Activated naive CD4-positive, alpha-beta T cell treated with anti-CD3 and anti-CD28 coated beads for 36 hours (primary cell): ENCODE measurements at regions not wholly inside any gene's neighbourhood (a gene's known extent, or its start where the extent isn't known, plus 50 kb on each side); places are given as distances from the start of the nearest gene placed in this dataset.

ENCODE experiments used
- CTCF ChIA-PET: fragments of 350-600 bp; sonication (Branson Sonifier 250); formaldehyde crosslinking; loops from one replicate; lab custom pipeline; 2021; ENCODE audit warnings: antibody characterized with exemption; lab: Charles Lee
- DNase-seq: peaks from one replicate; pipeline ENCODE4 v3.0.0-alpha.2; 2020
- H3K27ac Mint-ChIP-seq: one replicate; pipeline ENCODE4 v1.8.0; 2021; ENCODE audit warnings: mild to moderate bottlenecking, mixed read lengths
- H3K27me3 Mint-ChIP-seq: one replicate; pipeline ENCODE4 v1.8.0; 2021; ENCODE audit warnings: low read depth, mixed read lengths
- H3K36me3 Mint-ChIP-seq: one replicate; pipeline ENCODE4 v1.8.0; 2021; ENCODE audit warnings: low read depth, mixed read lengths
- H3K4me1 Mint-ChIP-seq: one replicate; pipeline ENCODE4 v1.8.0; 2021; ENCODE audit warnings: low read depth, mixed read lengths
- H3K4me3 Mint-ChIP-seq: one replicate; pipeline ENCODE4 v1.8.0; 2021; ENCODE audit warnings: mild to moderate bottlenecking, moderate library complexity, mixed read lengths
- H3K9me3 Mint-ChIP-seq: one replicate; pipeline ENCODE4 v1.8.0; 2021; ENCODE audit warnings: mixed read lengths
- intact Hi-C: fragments of 100-400 bp; cut with micrococcal nuclease; formaldehyde crosslinking; loops from one replicate; pipeline ENCODE4 v1.15.1; 2023

DNA sequence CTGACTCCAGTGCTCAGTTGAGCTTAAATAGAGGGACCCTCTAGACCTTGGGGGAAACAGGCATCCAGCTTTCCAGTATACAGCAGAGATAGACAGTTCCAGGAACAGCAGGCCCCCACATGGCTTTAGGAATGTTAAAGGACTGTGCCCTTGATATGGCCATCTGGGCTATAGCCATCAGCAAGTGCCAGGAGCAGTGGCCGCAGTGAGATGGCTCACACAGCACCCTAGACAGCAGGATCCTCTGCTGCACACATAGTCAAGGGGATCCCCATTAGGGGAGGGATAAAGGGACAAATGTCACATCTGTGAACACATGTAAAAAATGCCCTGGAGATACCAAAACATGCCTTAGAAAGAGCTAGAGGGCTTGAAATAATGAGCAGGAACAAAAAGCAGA is 213.4 kb downstream of the PTH2R start:
- Mint-ChIP-seq H3K4me3 (no peak overlapping the region), H3K9me3 (peaks cover 4% of the 10 kb centered on the region), H3K27ac (no peak overlapping the region), H3K4me1 (no peaks in the 10 kb centered on the region), H3K27me3 (no peaks in the 10 kb centered on the region), H3K36me3 (no peaks in the 10 kb centered on the region)
- intact Hi-C loops: no loop called here
- no peak for DNase-seq
- CTCF ChIA-PET: no interaction called here

DNA sequence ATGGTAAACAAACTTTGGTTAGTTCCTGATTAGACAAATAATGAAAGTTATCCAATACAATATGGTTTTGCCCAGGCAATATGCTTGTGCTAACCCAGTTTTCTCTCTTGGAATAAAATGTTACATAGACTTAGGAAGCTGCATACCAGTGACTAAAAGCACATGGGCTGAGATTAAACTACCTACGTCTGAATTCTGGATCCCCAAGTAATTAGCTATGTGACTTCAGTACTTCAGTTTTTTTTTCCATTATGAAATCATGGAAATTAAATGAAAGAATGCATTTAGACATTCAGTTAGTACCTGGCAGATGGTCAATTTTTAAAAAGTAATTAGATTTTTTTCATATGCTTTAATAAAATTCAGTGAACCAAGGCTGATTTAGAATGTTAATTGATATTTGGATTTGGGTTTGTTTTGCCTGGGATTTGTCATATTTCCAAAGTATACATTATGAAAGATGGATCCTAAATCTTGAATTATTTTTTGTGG is 213.9 kb downstream of the PTH2R start:
- no peak overlapping the region for H3K27ac Mint-ChIP-seq
- DNase-seq: no peak
- no peaks in the 10 kb centered on the region for H3K27me3 Mint-ChIP-seq
- intact Hi-C loops: no loop called here
- no peaks in the 10 kb centered on the region for H3K36me3 Mint-ChIP-seq
- H3K4me3 Mint-ChIP-seq: no peak overlapping the region
- H3K4me1 Mint-ChIP-seq: no peaks in the 10 kb centered on the region
- CTCF ChIA-PET: no interaction called here
- H3K9me3 Mint-ChIP-seq: peaks cover 1% of the 10 kb centered on the region

DNA sequence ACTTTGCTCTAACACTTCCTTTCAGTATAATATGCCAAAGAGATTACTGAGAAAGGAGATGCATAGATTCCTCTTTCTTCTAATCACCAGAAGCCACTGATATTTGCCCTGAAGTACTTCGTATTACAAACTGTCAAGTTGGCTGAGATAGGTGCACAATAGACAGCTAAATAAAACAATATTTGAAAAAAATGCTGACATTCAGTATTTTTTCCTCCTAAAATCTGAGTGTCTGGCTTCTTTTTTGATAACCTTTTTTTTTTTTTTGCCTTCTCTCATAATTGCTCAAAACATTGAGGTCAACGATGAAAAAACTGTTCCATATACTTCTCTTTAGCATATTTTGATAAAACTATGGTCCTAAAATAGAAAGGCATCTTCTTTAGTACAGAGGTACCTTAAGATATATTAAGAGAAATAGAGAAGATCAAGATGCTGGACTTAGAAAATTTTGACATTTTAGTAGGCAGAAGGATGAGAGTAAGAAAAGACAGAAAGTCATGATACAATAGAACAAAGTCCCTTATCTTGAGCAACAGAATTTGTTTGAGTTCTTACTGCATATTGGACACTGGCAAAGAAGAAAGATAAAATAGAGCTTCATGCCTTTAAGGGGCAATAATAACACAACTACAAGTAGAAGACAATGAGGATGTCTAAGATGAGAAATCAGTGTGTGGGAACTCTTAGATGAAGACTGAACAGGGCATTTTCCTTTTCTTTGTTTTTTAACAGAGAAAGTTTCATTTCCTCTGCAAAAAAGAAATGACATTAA is 220.7 kb downstream of the PTH2R start:
- DNase-seq: no peak
- no peaks in the 10 kb centered on the region for H3K27me3 Mint-ChIP-seq
- peaks cover 2% of the 10 kb centered on the region for H3K9me3 Mint-ChIP-seq
- CTCF ChIA-PET: no interaction called here
- no peaks in the 10 kb centered on the region for H3K36me3 Mint-ChIP-seq
- no peak overlapping the region for H3K27ac Mint-ChIP-seq
- H3K4me3 Mint-ChIP-seq: no peak overlapping the region
- intact Hi-C loops: no loop called here
- H3K4me1 Mint-ChIP-seq: no peaks in the 10 kb centered on the region

DNA sequence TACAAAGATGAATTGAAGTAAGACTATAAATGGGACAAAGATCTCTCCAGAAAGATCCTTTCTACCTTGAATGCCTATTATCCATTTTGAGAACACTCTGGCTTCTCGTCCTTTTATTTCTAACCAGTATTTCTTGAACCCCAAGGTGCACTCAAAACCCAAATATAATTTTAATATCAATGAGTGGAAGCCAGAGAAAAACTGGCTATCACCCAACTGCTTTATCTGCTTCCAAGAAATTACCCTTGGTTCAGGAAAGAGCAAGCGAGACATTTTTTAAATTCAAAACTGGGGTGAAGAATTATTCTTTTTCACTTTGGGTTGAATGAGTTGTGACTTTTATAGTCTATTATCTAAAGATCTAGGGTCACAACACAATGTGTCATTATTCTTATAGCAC is 221.3 kb downstream of the PTH2R start:
- no peak overlapping the region for H3K4me3 Mint-ChIP-seq
- intact Hi-C loops: no loop called here
- H3K9me3 Mint-ChIP-seq: peaks cover 2% of the 10 kb centered on the region
- no peak for DNase-seq
- no peaks in the 10 kb centered on the region for H3K27me3 Mint-ChIP-seq
- CTCF ChIA-PET: no interaction called here
- no peaks in the 10 kb centered on the region for H3K4me1 Mint-ChIP-seq
- no peak overlapping the region for H3K27ac Mint-ChIP-seq
- H3K36me3 Mint-ChIP-seq: no peaks in the 10 kb centered on the region

DNA sequence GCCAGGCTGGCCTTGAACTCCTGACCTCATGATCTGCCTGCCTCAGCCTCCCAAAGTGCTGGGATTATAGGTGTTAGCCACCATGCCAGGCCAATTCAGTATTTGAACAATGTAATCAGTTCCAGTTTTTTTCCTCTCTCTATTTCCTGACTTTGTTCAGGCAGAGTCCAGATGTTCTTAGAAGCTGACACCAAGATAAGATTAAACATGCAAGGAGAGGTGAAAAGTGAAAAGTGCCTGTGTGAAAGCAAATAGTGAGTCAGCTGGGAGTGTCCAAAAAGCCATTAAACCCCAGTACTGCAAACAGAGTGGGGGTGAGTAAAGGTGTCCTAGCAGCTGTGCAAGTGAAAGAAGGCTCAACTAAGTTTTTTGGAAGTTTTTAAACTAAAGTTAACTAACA is 231.5 kb downstream of the PTH2R start:
- Mint-ChIP-seq H3K27ac (no peak overlapping the region), H3K4me3 (no peak overlapping the region), H3K36me3 (no peaks in the 10 kb centered on the region), H3K4me1 (no peaks in the 10 kb centered on the region), H3K9me3 (no peaks in the 10 kb centered on the region), H3K27me3 (no peaks in the 10 kb centered on the region)
- CTCF ChIA-PET: no interaction called here
- DNase-seq: no peak
- intact Hi-C loops: no loop called here

DNA sequence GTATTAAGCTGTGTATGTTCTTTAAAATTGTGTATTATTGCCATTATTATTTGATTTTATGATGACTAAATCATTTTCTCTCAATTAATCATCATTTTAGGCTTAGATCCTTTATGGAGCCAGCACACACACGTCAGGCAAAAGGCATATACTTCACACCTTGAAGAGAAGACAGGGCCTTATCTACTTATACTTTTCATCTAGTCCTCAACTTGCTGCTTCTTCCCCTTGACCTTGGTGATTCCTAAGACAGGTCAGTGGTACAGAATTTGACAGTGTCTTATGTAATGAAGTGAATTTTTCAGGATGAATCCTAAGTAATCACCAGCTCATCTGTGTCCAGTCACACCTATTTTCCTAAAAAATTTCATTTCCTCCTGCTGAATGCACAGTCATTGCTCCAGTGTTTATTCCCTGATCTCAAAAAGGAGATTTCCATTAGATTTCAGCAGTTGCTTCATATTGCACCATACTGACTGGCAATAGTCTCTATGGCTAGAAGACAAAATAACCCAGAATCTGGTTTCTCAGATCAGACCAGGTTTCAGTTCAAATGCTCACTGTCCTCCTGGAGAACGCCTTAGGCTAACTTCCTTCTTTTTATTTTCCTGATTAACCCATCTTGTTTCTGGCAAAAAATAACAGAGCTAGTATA is 235.7 kb downstream of the PTH2R start:
- Mint-ChIP-seq H3K4me3 (no peak overlapping the region), H3K27me3 (no peaks in the 10 kb centered on the region), H3K36me3 (no peaks in the 10 kb centered on the region), H3K9me3 (no peaks in the 10 kb centered on the region), H3K27ac (no peak overlapping the region), H3K4me1 (no peaks in the 10 kb centered on the region)
- intact Hi-C loops: no loop called here
- CTCF ChIA-PET: interaction anchor here (0.6 kb wide), 1 partner anchor 180 kb away, joined by 3 read pairs; no protein-coding TSS in a partner anchor
- no peak for DNase-seq

DNA sequence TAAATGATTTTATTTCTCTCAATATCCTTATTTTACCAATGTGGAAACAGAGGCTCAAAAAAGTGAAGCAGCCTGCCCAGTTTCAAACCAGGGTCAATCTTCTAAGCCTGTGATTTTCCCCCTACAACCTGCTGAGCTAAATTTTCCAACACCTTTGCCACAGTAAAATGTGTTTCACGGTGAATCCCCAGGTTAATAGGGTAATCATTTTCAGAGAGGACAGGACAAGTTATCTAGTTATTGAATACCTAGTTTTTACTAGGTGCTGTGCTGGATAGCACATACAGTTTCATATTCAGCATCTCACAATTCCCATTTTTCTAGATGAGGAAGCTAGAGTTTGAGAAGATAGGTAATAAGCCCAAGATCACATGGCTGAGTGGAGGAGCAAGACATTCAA is 236.6 kb downstream of the PTH2R start:
- H3K4me1 Mint-ChIP-seq: no peaks in the 10 kb centered on the region
- H3K27ac Mint-ChIP-seq: no peak overlapping the region
- no peak overlapping the region for H3K4me3 Mint-ChIP-seq
- H3K36me3 Mint-ChIP-seq: no peaks in the 10 kb centered on the region
- no peaks in the 10 kb centered on the region for H3K27me3 Mint-ChIP-seq
- CTCF ChIA-PET: interaction anchor here (0.5 kb wide), 1 partner anchor 227 kb away, joined by 4 read pairs; no protein-coding TSS in a partner anchor
- intact Hi-C loops: no loop called here
- no peak for DNase-seq
- no peaks in the 10 kb centered on the region for H3K9me3 Mint-ChIP-seq

DNA sequence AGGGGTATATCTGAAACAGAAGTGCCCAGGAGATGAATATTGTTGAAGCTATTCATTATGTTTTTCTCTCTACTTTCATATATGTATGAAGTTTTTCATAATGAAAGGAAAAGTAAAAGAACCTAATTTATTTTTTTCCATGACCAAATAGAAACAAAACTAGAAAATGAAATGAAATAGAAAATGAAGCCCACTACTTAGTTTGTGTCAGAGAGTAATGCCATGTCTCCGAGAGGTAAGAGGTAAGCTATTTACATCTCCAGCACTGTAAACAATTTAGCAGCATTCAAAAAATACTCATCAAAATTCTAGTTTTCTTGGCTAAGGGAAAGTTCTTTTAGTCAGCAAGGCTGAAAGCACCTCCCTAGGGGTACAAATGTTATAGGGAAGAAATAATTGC is 238.6 kb downstream of the PTH2R start:
- DNase-seq: no peak
- Mint-ChIP-seq H3K9me3 (no peaks in the 10 kb centered on the region), H3K27ac (no peak overlapping the region), H3K4me3 (no peak overlapping the region), H3K36me3 (no peaks in the 10 kb centered on the region), H3K27me3 (no peaks in the 10 kb centered on the region), H3K4me1 (no peaks in the 10 kb centered on the region)
- intact Hi-C loops: no loop called here
- CTCF ChIA-PET: no interaction called here

DNA sequence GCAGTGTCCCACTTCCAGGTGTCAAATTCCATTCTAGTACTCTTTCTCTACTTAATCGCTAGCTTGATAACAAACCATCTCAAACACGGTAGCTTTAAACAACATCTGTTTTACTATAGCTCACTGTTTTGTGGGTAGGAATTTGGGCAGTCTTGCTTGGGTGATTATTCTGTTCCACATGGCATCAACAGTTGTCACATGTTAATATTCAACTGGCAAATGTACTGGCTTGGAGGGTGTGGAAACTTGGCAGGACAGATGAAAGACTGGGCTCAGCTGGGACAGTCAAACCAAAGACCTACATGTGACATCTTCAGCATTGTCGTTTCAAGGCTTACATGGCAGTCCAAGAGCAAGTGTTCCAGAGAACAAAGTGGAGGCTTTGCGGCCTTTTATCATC is 241.8 kb downstream of the PTH2R start:
- H3K36me3 Mint-ChIP-seq: no peaks in the 10 kb centered on the region
- no peak overlapping the region for H3K4me3 Mint-ChIP-seq
- H3K4me1 Mint-ChIP-seq: no peaks in the 10 kb centered on the region
- DNase-seq: no peak
- CTCF ChIA-PET: interaction anchor here (0.5 to 0.7 kb wide), 3 partner anchors 59 to 275 kb away, joined by 3 read pairs; no protein-coding TSS in a partner anchor
- no peak overlapping the region for H3K27ac Mint-ChIP-seq
- H3K9me3 Mint-ChIP-seq: no peaks in the 10 kb centered on the region
- no peaks in the 10 kb centered on the region for H3K27me3 Mint-ChIP-seq
- intact Hi-C loops: no loop called here

DNA sequence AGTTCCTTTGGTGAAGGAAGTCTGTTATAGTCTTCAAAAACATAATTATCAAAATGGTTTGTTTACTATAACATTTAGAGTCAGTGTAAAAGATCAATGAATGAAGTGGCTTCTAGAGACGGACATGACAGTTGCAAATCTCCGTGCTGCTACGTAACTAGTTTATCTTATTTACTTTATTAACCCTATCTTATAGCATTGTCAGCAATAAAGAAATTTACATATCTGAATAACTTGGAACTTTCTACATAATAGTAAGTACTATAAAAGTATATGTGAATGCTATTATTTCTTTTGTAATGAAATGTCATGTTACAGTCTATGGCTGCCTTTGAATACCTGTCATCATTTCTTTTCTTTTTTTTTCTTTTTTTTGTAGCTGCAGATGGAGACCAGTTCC is 246.8 kb downstream of the PTH2R start:
- Mint-ChIP-seq H3K9me3 (no peaks in the 10 kb centered on the region), H3K27me3 (no peaks in the 10 kb centered on the region), H3K4me3 (no peak overlapping the region), H3K27ac (no peak overlapping the region), H3K4me1 (no peaks in the 10 kb centered on the region), H3K36me3 (no peaks in the 10 kb centered on the region)
- no peak for DNase-seq
- intact Hi-C loops: no loop called here
- CTCF ChIA-PET: no interaction called here

DNA sequence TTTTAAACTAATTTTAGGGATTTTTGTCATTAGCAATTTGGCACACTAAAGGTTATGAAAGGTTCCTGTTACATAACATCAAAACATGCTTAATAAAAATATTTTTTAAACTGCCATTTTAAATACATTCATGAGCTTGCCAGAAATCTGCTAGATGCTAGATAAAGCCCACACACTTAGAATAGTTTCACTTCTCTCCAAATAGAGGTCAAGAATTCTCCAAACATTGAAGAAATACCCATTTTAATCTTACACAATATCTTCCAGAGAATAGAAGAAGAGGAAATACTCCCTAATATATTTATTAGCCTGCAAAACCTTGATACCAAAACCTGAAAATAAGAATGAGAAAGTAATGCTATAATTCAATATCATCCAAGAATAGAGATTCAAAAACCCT is 247.5 kb downstream of the PTH2R start:
- intact Hi-C loops: no loop called here
- no peaks in the 10 kb centered on the region for H3K36me3 Mint-ChIP-seq
- H3K27me3 Mint-ChIP-seq: no peaks in the 10 kb centered on the region
- no peaks in the 10 kb centered on the region for H3K4me1 Mint-ChIP-seq
- DNase-seq: no peak
- no peaks in the 10 kb centered on the region for H3K9me3 Mint-ChIP-seq
- CTCF ChIA-PET: no interaction called here
- no peak overlapping the region for H3K27ac Mint-ChIP-seq
- no peak overlapping the region for H3K4me3 Mint-ChIP-seq

DNA sequence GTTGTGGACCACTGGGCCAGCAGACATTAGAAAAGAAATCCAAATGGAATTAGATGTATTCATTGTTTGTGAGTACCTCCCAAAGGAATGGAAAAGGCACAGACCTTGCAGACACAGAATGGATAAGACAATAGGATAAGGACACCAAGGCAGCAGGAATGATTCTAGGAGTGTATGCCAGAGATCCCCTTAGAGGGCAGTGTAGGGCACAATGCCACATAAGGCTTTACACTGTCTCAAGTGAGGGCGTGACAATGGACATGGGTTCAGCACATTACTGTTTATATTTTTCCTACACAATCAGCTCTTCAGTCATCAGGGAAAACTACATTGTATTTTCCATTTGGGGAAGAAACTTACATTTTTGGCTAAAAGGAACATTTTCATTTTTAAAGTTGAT is 250.9 kb downstream of the PTH2R start:
- H3K4me1 Mint-ChIP-seq: no peaks in the 10 kb centered on the region
- H3K4me3 Mint-ChIP-seq: no peak overlapping the region
- no peak for DNase-seq
- H3K9me3 Mint-ChIP-seq: no peaks in the 10 kb centered on the region
- no peaks in the 10 kb centered on the region for H3K36me3 Mint-ChIP-seq
- intact Hi-C loops: no loop called here
- H3K27ac Mint-ChIP-seq: no peak overlapping the region
- no peaks in the 10 kb centered on the region for H3K27me3 Mint-ChIP-seq
- CTCF ChIA-PET: no interaction called here

DNA sequence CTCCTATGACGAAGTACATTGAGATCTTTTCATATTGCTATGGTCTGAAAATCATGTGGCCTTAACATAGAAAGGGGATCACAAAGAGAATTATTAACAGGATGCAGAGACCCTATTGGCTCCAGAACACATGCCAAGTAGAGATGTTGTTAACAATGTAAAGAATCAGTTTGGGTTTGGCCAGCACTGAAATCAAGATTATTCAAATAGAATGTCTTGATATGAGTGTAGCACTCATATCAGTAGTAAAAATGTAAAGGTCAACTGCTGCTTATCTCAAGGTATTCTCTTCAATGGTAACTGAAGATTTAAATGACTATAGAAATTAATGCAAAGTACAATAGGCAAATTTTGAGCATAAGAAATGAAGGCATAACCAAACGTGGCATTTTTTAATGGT is 262.8 kb downstream of the PTH2R start:
- Mint-ChIP-seq H3K4me1 (no peaks in the 10 kb centered on the region), H3K27me3 (no peaks in the 10 kb centered on the region), H3K9me3 (no peaks in the 10 kb centered on the region), H3K36me3 (no peaks in the 10 kb centered on the region), H3K4me3 (no peak overlapping the region), H3K27ac (no peak overlapping the region)
- DNase-seq: no peak
- CTCF ChIA-PET: no interaction called here
- intact Hi-C loops: no loop called here
